ENCODE measurements at regions not wholly inside any gene's neighbourhood (a gene's known extent, or its start where the extent isn't known, plus 50 kb on each side); places are given as distances from the start of the nearest gene placed in this dataset.

DNA sequence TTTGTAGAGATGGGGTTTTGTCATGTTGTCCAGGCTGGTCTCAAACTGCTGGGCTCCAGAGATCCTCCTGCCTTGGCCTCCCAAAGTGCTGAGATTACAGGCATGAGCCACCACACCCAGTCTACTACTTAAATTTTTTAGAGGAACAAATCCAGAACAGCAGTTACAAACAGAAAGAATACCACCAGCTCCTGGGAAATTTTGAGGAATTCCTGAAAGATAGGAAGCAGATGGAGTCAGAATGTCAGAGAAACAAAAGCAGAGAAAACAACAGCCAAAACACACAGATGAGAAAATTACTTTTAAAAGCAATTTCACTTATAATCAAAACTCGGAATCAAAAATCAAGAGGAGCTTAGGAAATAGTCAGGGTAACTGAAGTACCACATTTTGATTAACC is 543.3 kb upstream of the MARCKS start:
- FAIRE-seq (peak; percentile 69), DNase-seq (ENCODE audit: insufficient read length, low spot score) (no peak)

- FAIRE-seq (no peak), DNase-seq (ENCODE audit: insufficient read length, low spot score) (no peak)
These were observed 542.0 kb upstream of the MARCKS start for GRCh38 chr6:113315165-113315564.

DNA sequence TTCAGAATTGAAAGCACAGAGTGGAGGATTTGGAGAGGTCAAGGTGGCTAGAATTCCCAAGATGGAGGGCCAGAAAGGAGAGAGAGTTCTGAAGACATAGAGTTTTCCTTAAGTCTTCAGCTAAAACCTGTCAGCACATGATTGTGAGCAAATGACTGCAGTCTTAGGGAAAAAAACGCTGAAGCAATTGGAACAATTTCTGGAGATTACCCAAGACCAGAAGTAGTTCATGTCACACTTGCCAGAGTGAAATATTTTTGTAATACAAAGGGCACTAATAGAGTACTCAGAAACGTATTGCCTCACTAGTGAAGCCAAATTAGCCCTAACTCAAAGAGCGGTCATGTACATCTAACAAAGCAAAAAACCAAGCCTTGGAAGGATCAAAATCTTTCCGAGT is 541.3 kb upstream of the MARCKS start:
- no peak for DNase-seq (ENCODE audit: insufficient read length, low spot score)
- FAIRE-seq: no peak

GRCh38 chr6:113317442-113317841 is 539.7 kb upstream of the MARCKS start:
- DNase-seq (ENCODE audit: insufficient read length, low spot score): no peak
- FAIRE-seq: no peak

DNA sequence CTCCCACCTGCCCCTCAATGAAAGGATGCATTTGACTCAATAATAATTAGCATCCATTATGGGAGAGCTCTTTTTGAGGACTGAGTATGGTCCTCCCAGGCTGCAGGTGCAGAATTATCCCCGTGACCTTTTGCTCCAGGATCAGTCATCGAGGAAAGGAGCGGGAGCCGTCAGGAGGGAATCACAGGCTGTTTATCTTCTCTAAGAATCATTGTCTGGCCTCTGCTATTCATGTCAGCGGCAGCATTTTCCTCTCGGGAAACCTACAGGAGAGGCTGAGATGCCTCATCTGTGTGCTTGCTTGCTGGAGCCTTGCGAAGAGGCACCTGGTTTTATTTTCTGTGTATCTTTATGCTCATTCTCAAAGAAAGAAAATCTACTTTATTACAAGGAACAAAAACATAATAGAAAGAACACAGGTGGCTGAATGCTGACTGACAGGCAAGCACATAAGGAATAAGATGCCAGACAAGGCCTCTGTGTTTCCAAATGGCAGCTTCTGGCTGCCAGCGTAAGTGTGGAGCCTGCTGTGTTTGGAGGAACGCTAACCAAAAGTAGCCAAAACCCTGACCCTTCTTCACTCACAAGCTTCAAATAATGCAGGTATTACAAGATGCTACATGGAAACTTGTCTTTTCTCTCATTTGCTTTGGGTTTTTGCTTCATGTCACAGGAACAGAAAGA is 539.1 kb upstream of the MARCKS start:
- FAIRE-seq: no peak
- no peak for DNase-seq (ENCODE audit: insufficient read length, low spot score)

DNA sequence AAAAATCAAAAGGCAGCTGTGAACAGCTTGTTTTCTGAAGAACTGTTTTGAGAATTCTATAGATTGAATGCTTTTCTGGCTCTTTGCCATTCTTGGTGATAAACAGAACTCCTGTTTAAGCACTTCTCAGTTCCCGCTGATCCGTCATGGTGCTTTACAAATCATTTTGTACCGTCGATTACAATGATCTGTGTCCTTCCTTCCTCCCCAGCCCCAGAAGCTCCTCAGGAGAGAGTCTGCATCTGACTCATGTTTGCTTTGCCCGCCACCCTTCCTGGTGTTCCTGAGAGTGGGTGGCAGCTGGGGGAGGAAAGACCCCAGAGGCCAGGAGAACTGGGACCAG is 538.6 kb upstream of the MARCKS start:
- no peak for FAIRE-seq
- DNase-seq (ENCODE audit: insufficient read length, low spot score): no peak

DNA sequence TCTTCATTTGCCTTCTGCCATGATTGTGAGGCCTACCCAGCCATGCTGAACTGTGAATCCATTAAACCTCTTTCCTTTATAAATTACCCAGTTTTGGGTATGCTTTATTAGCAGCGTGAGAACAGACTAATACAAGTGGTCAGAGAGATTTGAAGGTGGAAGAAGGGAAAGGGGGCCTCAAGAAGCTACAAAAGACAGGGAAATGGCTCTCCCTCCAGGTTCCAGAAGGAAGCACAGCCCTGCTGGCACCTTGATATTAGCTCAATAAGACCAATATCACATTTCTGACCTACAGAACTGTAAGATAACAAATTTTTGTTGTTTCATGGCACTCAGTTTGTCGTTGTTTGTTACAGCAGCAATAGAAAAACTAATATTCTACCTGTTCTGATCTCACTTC is 536.5 kb upstream of the MARCKS start:
- DNase-seq (ENCODE audit: insufficient read length, low spot score) (no peak), FAIRE-seq (no peak)

- DNase-seq (ENCODE audit: insufficient read length, low spot score) (no peak), FAIRE-seq (no peak)
These were observed 530.4 kb upstream of the MARCKS start for GRCh38 chr6:113326781-113327180.

DNA sequence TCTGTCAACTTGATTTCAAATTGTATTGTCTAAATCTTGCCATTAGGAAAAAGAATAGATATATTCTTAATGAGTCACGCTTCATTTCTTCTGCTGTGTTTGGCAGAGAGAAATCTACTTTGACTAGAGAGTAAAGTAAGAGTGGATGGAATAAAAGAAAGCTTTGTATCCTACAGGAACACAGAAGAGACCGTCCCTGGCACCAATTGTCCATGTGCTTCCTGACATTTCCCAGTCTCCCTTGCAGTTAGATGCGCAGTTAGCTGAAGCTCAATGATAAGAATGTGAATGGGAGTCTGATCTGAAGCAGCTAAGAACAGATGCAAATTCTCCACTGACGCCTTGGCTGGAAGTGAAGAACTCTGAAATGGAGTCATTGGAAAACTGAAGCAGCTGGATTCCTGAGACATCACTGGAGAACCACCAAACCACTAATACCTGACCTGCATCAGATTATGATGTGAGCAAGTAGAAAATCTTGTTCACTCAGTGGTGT is 528.2 kb upstream of the MARCKS start:
- DNase-seq (ENCODE audit: insufficient read length, low spot score): no peak
- no peak for FAIRE-seq

GRCh38 chr6:113329942-113330635 is 527.1 kb upstream of the MARCKS start:
- FAIRE-seq (no peak), DNase-seq (ENCODE audit: insufficient read length, low spot score) (no peak)

- FAIRE-seq (no peak), DNase-seq (ENCODE audit: insufficient read length, low spot score) (no peak)
These were observed 526.6 kb upstream of the MARCKS start for GRCh38 chr6:113330636-113330946.

DNA sequence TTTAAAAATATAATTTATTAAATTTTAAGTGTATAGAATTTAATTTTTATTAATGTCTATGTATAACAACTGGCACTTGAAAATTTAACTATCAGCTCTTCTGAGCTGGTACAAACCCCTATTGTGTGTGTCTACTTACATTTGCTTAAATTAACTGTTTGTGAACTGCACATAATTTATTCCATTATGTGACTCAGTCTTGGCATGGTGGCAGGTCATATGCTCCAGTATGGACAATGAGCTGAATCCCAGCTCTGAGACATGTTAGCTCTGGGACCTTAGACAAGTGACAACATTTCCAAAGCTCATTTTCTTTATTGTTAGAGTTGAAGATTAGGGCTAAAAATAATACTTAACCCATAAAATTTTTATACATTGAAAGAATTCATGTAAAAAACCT is 526.1 kb upstream of the MARCKS start:
- FAIRE-seq (no peak), DNase-seq (ENCODE audit: insufficient read length, low spot score) (no peak)

- no peak for FAIRE-seq
- no peak for DNase-seq (ENCODE audit: insufficient read length, low spot score)
These were observed 518.5 kb upstream of the MARCKS start for GRCh38 chr6:113338644-113339043.

DNA sequence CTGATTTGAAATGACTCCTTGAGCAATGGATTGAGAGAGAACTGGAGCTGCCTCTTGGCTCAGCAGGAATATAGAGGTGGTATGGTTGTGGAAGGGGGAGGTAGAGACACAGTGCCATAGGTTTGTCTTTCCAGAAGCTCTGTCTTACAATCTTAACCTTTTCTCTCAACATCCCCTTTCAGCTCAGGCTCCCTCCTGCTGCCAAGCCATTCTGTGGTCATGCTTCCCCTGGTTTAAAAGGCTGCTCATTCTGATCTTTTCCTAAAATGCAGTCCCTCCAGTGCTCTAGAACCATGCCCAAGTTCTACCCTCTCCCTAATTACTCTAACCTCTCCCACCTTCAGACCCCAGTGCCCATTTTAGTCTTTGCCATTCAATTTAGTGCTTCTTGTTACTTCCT is 517.9 kb upstream of the MARCKS start:
- FAIRE-seq: no peak
- DNase-seq (ENCODE audit: insufficient read length, low spot score): no peak

DNA sequence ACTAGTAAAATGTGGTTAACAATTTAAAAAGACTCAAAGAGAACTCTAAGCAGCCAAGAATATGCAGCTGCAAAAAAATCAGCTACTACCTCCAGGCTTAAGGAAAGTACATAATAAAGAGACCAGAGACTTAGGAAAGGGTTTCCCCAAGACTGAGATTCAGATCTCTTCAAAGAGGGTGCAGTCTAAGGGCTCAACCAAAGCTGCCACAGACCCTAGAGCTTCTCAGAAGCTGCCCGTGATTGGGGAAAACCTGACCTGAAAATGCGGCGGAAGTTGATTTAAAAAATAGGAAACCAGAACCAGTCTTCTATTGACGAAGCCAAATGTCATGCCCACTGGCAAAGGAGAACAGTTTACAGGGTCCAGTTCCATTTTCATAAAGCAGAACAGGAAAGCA is 516.8 kb upstream of the MARCKS start:
- FAIRE-seq (no peak), DNase-seq (ENCODE audit: insufficient read length, low spot score) (no peak)

GRCh38 chr6:113343940-113344339 is 513.2 kb upstream of the MARCKS start:
- FAIRE-seq: no peak
- DNase-seq (ENCODE audit: insufficient read length, low spot score): no peak

- no peak for FAIRE-seq
- DNase-seq (ENCODE audit: insufficient read length, low spot score): no peak
These were observed 512.2 kb upstream of the MARCKS start for GRCh38 chr6:113344969-113345368.

- DNase-seq (ENCODE audit: insufficient read length, low spot score): no peak
- no peak for FAIRE-seq
These were observed 509.7 kb upstream of the MARCKS start for GRCh38 chr6:113347436-113347835.

- DNase-seq (ENCODE audit: insufficient read length, low spot score) (no peak), FAIRE-seq (no peak)
These were observed 506.7 kb upstream of the MARCKS start for GRCh38 chr6:113350461-113350860.

- FAIRE-seq: no peak
- DNase-seq (ENCODE audit: insufficient read length, low spot score): no peak
These were observed 505.8 kb upstream of the MARCKS start for GRCh38 chr6:113351173-113351834.

GRCh38 chr6:113352029-113352801 is 504.9 kb upstream of the MARCKS start:
- no peak for FAIRE-seq

More at GRCh38 chr6:113352029-113352801, 504.9 kb upstream of the MARCKS start:
- no peak for DNase-seq (ENCODE audit: insufficient read length, low spot score)

Measured in GM19239 (cell line).